ENCODE measurements at regions not wholly inside any gene's neighbourhood (a gene's known extent, or its start where the extent isn't known, plus 50 kb on each side); places are given as distances from the start of the nearest gene placed in this dataset.

DNA sequence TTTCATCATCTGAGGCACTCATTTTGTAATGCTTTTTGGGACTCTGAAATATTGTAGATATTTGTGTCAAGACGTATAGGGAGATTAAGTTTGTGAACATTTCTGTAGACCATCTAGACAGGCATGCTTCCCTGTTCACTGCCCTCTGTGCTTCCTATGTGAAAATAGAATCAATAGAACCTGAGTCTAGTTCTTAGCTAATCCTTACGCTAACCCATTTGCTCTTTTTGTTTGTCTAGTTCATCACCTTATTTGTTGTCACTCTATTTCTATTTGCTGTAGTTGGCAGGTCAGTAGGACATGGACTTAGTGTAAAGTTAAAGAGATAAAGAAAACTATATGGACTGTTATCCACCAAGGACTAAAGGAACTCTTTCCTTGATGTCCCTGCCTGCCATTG lies 1755.2 kb downstream of the C4orf33 start:
- Histone ChIP-seq H3K27ac (no peak overlapping the region), H3K9me3 (no peaks in the 10 kb centered on the region), H3K4me1 (no peaks in the 10 kb centered on the region), H3K27me3 (no peaks in the 10 kb centered on the region), H3K4me3 (no peak overlapping the region), H3K36me3 (no peaks in the 10 kb centered on the region)
- TF ChIP-seq POLR2A (IDR thresholded peaks at IDR 0.05) (no peak), POLR2AphosphoS5 (IDR thresholded peaks at IDR 0.05; ENCODE audit: insufficient read depth in 1 of 2, low read depth in 1 of 2) (no peak)
- TF ChIP-seq, protein P1, sequence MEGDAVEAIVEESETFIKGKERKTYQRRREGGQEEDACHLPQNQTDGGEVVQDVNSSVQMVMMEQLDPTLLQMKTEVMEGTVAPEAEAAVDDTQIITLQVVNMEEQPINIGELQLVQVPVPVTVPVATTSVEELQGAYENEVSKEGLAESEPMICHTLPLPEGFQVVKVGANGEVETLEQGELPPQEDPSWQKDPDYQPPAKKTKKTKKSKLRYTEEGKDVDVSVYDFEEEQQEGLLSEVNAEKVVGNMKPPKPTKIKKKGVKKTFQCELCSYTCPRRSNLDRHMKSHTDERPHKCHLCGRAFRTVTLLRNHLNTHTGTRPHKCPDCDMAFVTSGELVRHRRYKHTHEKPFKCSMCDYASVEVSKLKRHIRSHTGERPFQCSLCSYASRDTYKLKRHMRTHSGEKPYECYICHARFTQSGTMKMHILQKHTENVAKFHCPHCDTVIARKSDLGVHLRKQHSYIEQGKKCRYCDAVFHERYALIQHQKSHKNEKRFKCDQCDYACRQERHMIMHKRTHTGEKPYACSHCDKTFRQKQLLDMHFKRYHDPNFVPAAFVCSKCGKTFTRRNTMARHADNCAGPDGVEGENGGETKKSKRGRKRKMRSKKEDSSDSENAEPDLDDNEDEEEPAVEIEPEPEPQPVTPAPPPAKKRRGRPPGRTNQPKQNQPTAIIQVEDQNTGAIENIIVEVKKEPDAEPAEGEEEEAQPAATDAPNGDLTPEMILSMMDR (IDR thresholded peaks at IDR 0.05): no peak
- no peak for DNase-seq (ENCODE audit: extremely low spot score in 2 of 2)
- intact Hi-C loops (cut with DNase I): no loop called here

DNA sequence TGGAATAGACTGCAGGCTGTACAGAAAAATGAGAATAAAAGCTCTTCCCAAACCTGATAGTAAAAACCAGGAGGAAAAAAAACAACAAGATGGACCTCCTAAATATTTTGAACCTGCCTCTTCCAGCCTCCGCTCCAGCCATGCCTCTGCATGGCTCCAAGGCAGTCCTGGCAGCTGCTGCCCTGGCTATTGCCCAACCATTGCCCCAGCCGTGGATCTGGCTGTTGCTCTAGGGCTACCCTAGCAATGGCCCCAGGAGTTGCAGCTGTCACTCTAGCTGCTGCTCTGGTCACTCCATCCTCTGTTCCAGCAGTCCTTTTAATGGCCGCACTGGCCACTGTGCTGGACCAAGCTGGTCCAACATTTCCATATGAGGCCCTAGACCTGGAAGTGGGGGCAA lies 1756.0 kb downstream of the C4orf33 start:
- no peaks in the 10 kb centered on the region for H3K4me1 ChIP-seq
- no peaks in the 10 kb centered on the region for H3K9me3 ChIP-seq
- H3K4me3 ChIP-seq: no peak overlapping the region
- no peak for DNase-seq (ENCODE audit: extremely low spot score in 2 of 2)
- H3K27me3 ChIP-seq: no peaks in the 10 kb centered on the region
- TF ChIP-seq, protein P1 (IDR thresholded peaks at IDR 0.05): no peak
- no peak for TF ChIP-seq POLR2AphosphoS5 (IDR thresholded peaks at IDR 0.05; ENCODE audit: insufficient read depth in 1 of 2, low read depth in 1 of 2)
- no peak for TF ChIP-seq POLR2A (IDR thresholded peaks at IDR 0.05)
- intact Hi-C loops (cut with DNase I): no loop called here
- H3K27ac ChIP-seq: no peak overlapping the region
- H3K36me3 ChIP-seq: no peaks in the 10 kb centered on the region

DNA sequence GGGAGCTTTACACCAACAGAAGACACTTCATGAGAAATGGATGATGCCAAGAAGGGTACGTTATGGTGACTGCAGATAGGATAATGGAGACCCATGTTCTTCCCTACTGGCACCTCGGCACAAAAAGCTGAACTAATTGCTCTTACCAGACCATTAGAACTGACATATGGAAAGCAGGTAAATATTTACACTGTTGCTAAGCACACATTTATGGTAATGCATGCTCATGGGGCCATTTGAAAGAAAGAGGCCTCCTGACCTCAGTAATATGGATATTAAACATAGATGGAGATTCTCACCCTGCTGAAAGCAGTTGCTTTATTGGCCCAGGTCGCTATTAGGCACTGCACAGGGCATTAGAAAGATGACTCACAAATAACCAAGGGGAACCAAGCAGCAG lies 1759.6 kb downstream of the C4orf33 start:
- Histone ChIP-seq H3K9me3 (no peaks in the 10 kb centered on the region), H3K27me3 (no peaks in the 10 kb centered on the region), H3K4me3 (no peak overlapping the region), H3K36me3 (no peaks in the 10 kb centered on the region), H3K4me1 (no peaks in the 10 kb centered on the region), H3K27ac (no peak overlapping the region)
- intact Hi-C loops (cut with DNase I): no loop called here
- no peak for DNase-seq (ENCODE audit: extremely low spot score in 2 of 2)
- TF ChIP-seq, protein P1 (IDR thresholded peaks at IDR 0.05): no peak
- TF ChIP-seq POLR2AphosphoS5 (IDR thresholded peaks at IDR 0.05; ENCODE audit: insufficient read depth in 1 of 2, low read depth in 1 of 2) (no peak), POLR2A (IDR thresholded peaks at IDR 0.05) (no peak)

DNA sequence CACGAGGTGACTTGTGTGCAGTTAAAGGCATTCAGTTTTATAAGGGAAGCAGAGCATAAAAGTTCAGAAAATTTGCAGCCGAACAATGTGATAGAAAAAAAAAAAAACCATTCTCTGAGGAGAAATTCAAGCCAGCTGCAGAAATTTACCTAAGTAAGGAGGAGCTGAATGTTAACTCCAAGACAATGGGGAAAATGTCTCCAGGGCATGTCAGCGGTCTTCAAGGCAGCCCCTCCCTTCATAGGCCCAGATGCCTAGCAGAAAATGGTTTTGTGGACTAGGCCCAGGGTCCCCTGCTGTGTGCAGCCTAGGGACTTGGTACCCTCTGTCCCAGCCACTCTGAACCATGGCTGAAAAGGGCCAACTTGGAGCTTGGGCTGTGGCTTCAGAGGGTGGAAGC lies 1764.0 kb downstream of the C4orf33 start:
- Histone ChIP-seq H3K9me3 (no peaks in the 10 kb centered on the region), H3K27ac (no peak overlapping the region), H3K36me3 (no peaks in the 10 kb centered on the region), H3K4me1 (no peaks in the 10 kb centered on the region), H3K4me3 (no peak overlapping the region), H3K27me3 (no peaks in the 10 kb centered on the region)
- no peak for DNase-seq (ENCODE audit: extremely low spot score in 2 of 2)
- intact Hi-C loops (cut with DNase I): no loop called here
- TF ChIP-seq, protein P1 (IDR thresholded peaks at IDR 0.05): no peak
- TF ChIP-seq POLR2AphosphoS5 (IDR thresholded peaks at IDR 0.05; ENCODE audit: insufficient read depth in 1 of 2, low read depth in 1 of 2) (no peak), POLR2A (IDR thresholded peaks at IDR 0.05) (no peak)

DNA sequence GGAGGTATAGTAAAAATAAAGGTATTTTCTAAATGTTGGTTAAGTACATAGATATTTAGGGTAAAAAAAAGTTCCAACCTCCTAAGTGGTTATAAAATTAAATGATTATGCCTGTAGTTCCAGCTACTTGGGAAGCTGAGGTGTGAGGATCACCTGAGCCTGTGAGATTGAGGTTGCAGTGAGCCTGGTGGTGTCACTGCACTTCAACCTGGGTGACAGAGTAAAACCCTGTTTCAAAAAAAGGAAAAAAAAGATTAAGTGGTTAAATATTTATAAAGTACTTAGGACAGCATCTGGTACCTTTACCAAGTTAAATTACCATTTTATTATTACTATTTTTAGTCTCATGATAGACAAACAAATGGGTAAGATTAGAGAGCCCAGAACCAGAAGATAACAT lies 1801.0 kb downstream of the C4orf33 start:
- H3K27ac ChIP-seq: no peak overlapping the region
- no peak for DNase-seq (ENCODE audit: extremely low spot score in 2 of 2)
- H3K4me1 ChIP-seq: no peaks in the 10 kb centered on the region
- H3K27me3 ChIP-seq: no peaks in the 10 kb centered on the region
- no peaks in the 10 kb centered on the region for H3K9me3 ChIP-seq
- TF ChIP-seq POLR2AphosphoS5 (IDR thresholded peaks at IDR 0.05; ENCODE audit: insufficient read depth in 1 of 2, low read depth in 1 of 2) (no peak), POLR2A (IDR thresholded peaks at IDR 0.05) (no peak)
- TF ChIP-seq, protein P1 (IDR thresholded peaks at IDR 0.05): no peak
- intact Hi-C loops (cut with DNase I): no loop called here
- H3K4me3 ChIP-seq: no peak overlapping the region
- H3K36me3 ChIP-seq: no peaks in the 10 kb centered on the region

Measured in vagina (tissue), 2 donors.